Upper lobe of right lung (tissue), 1 donor: ENCODE measurements at regions not wholly inside any gene's neighbourhood (a gene's known extent, or its start where the extent isn't known, plus 50 kb on each side); places are given as distances from the start of the nearest gene placed in this dataset.

Experiments
- ATAC-seq: fragments of 200-7000 bp; cut with Tn5 transposase; one replicate; pipeline ENCODE4 v1.9.1; 2020; ENCODE audit warnings: mild to moderate bottlenecking, moderate library complexity
- DNase-seq: peaks from one replicate; pipeline ENCODE4 v3.0.0-alpha.2; 2020
- H3K27ac ChIP-seq: fragments of 200-600 bp; one replicate; pipeline ENCODE4 v1.8.0; 2022
- H3K27me3 ChIP-seq: fragments of 200-600 bp; one replicate; pipeline ENCODE4 v1.8.0; 2022; ENCODE audit warnings: mild to moderate bottlenecking
- H3K36me3 ChIP-seq: fragments of 200-600 bp; one replicate; pipeline ENCODE4 v1.8.0; 2022
- H3K4me1 ChIP-seq: fragments of 200-600 bp; one replicate; pipeline ENCODE4 v1.8.0; 2022
- H3K4me3 ChIP-seq: fragments of 200-600 bp; one replicate; pipeline ENCODE4 v1.8.0; 2022; ENCODE audit warnings: mild to moderate bottlenecking
- H3K9me3 ChIP-seq: fragments of 200-600 bp; one replicate; pipeline ENCODE4 v1.8.0; 2022
- CTCF ChIP-seq: fragments of 200-600 bp; IDR thresholded peaks from one replicate; pipeline ENCODE4 v1.8.0; 2022; ENCODE audit warnings: antibody characterized with exemption
- intact Hi-C: fragments of 100-400 bp; cut with DNase I; formaldehyde crosslinking; loops from one replicate; pipeline ENCODE4 v1.11.0; 2022
- donor health status: DM: no; HTN: yes; CAD: no; lungs with severe emphysema.

DNA sequence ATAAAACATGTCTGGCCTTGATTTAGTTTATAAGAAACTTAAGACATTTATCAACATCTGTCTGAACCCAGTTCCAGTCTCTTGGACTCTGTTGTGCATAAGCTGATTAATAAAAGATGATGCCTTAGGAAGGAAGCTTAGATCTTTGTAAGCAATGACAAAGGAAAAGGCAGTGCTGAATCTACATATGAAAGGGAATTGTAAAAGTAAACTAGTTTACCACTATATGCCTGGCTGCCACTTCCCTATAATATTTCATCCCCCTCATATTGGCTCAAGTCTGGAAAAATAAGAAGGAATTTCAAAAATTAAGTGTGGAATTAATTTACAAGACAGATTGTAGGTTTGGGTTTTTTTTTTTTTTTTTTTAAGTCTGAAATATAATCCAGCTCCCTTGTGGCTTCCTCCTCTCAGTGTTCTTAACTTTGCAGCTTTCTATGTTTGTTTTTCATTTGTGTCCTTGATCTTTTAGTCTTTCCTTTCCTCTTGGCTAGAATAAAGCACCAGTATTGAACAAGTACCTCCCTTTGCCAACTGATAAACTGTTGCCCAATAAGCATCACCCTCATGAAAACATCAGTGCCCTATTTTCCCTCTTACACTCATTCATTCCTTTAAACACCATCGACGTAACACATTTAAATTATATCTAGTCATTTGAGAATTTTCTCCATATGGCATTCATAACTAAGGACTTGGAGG is 146.7 kb upstream of the TBX18 start:
- H3K27me3 ChIP-seq = no peaks in the 10 kb centered on the region
- H3K9me3 ChIP-seq = no peaks in the 10 kb centered on the region
- no peak overlapping the region for H3K27ac ChIP-seq
- H3K4me3 ChIP-seq = no peak overlapping the region
- no peak for TF ChIP-seq CTCF
- no peaks in the 10 kb centered on the region for H3K36me3 ChIP-seq
- H3K4me1 ChIP-seq = no peaks in the 10 kb centered on the region
- ATAC-seq = no peak
- DNase-seq = no peak
- intact Hi-C loops = no loop called here

DNA sequence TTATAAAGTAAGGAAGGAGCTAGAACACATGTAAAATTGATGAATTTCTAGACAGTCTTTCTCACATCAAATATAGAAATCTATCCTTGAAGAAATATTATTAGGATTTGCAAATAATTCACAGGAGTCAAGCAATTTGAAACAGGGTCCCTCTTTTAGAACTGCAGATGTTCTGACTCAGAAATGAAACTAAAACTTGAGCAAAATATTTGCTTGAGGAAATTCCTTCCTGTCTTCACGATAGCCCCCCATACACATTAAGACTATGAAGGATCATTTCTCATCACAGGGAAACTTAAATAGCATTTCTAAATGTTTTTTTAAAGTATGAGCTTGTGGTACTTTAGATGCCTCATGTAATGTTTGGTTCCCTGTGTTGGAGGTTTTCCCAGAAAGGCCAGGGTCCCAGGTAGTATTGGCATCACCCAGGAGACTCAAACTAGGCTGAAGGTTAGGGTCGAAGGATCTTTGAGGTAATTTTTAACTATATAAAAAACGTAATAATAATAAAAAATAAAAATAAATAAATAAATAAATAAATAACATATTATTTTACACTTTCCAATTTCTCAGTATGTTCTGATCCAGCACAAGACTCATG is 144.0 kb upstream of the TBX18 start:
- Histone ChIP-seq H3K27ac (no peak overlapping the region), H3K4me1 (no peaks in the 10 kb centered on the region), H3K9me3 (no peaks in the 10 kb centered on the region), H3K36me3 (no peaks in the 10 kb centered on the region), H3K27me3 (no peaks in the 10 kb centered on the region), H3K4me3 (no peak overlapping the region)
- intact Hi-C loops = no loop called here
- no peak for TF ChIP-seq CTCF
- ATAC-seq (no peak), DNase-seq (no peak)

DNA sequence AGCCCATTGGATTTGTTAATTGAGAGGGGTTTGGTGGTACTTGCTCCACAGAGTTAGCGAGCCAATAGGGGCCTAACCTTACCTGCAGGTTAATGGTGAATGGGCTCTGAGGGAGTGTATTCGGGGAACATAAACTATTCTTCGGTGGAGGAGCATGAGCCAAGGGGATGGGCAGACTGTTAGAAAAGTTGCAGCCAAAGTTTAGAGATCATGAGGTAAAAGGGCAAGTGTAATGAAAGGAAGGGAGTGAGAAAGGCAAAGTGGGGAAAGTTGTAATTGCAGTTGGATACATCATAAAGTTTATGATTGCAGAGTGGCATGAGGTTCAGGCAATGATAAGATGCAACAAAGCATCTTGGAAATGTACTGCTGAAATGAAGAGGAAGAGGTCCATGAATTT is 142.1 kb upstream of the TBX18 start:
- H3K9me3 ChIP-seq = no peaks in the 10 kb centered on the region
- ATAC-seq (no peak), DNase-seq (no peak)
- TF ChIP-seq CTCF = no peak
- H3K36me3 ChIP-seq = no peaks in the 10 kb centered on the region
- no peaks in the 10 kb centered on the region for H3K4me1 ChIP-seq
- H3K4me3 ChIP-seq = no peak overlapping the region
- no peak overlapping the region for H3K27ac ChIP-seq
- intact Hi-C loops = no loop called here
- no peaks in the 10 kb centered on the region for H3K27me3 ChIP-seq

DNA sequence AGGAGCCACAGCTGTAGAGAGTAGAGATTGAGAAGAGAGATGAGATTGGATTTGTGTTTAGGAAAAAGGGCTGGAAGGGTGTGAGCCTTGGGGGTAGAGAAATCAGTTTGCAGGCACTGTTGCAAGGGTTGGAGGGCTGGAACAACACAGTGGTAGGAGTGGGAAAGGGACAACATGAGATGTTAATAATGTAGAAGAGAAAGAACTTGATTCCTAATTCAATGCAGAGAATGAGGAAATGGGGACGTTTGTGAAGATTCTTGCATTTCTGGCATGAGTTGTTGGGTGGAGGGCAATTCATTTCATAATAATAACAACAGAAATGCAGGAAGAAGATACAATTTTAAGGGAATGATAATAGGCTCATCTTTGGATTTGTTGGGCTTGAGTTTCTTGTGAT is 141.4 kb upstream of the TBX18 start:
- intact Hi-C loops = no loop called here

DNA sequence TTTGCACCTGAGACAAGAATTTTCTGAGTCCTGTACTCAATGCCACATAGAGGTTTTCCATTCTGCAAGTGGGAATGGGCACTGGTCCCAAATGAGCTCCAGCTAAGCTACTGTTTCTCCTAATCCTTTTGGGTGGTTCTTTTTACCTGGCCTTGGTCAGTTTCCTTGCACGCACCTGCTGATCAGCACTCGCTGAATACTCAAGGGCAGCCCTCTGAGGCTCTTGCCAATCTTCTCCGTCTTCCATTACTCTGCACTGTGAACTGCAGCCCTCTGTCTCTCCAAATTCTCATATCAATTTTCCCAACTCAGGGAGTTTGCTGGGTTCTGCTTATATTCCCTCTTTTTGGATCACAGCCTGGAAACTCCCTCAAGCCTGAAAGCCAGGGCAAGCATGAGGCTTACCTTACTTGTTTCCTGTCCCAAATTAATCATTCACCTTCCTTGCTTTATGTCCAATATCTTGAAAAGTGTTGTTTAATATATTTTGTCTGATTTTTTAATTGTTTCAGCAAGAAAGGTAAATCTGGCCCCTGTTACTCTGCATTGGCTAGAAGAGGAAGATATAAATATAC is 138.0 kb upstream of the TBX18 start:
- intact Hi-C loops = no loop called here
- no peaks in the 10 kb centered on the region for H3K27me3 ChIP-seq
- no peaks in the 10 kb centered on the region for H3K4me1 ChIP-seq
- TF ChIP-seq CTCF = no peak
- no peaks in the 10 kb centered on the region for H3K9me3 ChIP-seq
- DNase-seq (no peak), ATAC-seq (no peak)
- H3K27ac ChIP-seq = no peak overlapping the region
- H3K4me3 ChIP-seq = no peak overlapping the region
- no peaks in the 10 kb centered on the region for H3K36me3 ChIP-seq

More for the DNA sequence above, 141.4 kb upstream of the TBX18 start:
- Histone ChIP-seq H3K27ac (no peak overlapping the region), H3K27me3 (no peaks in the 10 kb centered on the region), H3K4me1 (no peaks in the 10 kb centered on the region), H3K4me3 (no peak overlapping the region), H3K9me3 (no peaks in the 10 kb centered on the region), H3K36me3 (no peaks in the 10 kb centered on the region)
- DNase-seq (no peak), ATAC-seq (no peak)
- TF ChIP-seq CTCF = no peak
